ENCODE measurements at regions not wholly inside any gene's neighbourhood (a gene's known extent, or its start where the extent isn't known, plus 50 kb on each side); places are given as distances from the start of the nearest gene placed in this dataset.
"Not testable (repeated sequence)": the region's sequence is repeated elsewhere in the genome, so short reads cannot be mapped to it uniquely, and the experiment has no call there.

DNA sequence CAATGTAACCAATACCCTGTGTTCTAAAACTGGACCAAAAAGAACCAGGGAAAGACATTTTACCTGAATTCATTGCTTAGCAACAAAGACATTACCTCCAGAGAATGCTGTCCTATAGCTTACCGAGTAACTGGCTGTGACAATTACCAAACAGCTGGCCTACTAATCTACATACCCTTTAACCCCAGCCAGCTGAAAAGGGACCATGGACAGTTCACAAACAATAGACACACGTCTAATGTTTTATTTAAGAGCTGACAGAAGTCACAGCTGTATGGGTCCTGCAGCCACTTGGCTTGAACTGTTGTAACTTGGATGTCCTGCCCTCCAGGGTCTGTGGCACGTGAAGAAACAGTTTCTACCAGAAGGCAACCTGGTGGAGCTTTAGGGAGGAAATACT, 130.1 kb upstream of the EFEMP1 start:
- H3K27me3 ChIP-seq (replicated peaks; ENCODE audit: control insufficient read depth, insufficient read depth, low read length): no peaks in the 10 kb centered on the region
- DNase-seq (ENCODE audit: extremely low read depth, insufficient read length): no peak
- TF ChIP-seq, protein P1, sequence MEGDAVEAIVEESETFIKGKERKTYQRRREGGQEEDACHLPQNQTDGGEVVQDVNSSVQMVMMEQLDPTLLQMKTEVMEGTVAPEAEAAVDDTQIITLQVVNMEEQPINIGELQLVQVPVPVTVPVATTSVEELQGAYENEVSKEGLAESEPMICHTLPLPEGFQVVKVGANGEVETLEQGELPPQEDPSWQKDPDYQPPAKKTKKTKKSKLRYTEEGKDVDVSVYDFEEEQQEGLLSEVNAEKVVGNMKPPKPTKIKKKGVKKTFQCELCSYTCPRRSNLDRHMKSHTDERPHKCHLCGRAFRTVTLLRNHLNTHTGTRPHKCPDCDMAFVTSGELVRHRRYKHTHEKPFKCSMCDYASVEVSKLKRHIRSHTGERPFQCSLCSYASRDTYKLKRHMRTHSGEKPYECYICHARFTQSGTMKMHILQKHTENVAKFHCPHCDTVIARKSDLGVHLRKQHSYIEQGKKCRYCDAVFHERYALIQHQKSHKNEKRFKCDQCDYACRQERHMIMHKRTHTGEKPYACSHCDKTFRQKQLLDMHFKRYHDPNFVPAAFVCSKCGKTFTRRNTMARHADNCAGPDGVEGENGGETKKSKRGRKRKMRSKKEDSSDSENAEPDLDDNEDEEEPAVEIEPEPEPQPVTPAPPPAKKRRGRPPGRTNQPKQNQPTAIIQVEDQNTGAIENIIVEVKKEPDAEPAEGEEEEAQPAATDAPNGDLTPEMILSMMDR (IDR thresholded peaks at IDR 0.05; ENCODE audit: insufficient read depth, low read length, poor library complexity, severe bottlenecking): no peak
- no peak overlapping the region for H3K4me3 ChIP-seq (replicated peaks; ENCODE audit: low read depth, low read length)
- H3K36me3 ChIP-seq (ENCODE audit: control insufficient read depth, insufficient read depth, low read length): no peaks in the 10 kb centered on the region

DNA sequence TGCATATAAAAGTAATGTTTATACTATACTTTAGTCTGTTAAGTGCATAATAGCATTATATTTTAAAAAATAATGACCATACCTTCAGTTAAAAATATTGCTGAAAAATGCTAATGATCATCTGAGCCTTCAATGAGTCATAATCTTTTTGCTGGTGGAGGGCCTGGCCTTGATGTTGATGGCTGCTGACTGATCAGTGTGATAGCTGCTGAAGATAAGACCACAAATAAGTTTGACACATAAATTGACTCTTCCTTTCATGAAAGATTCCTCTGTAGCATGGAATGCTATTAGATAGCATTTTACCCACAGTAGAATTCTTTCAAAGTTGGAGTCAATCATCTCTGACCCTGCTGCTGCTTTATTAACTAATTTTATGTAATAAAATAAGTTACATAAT, 128.4 kb upstream of the CCDC85A start:
- DNase-seq (ENCODE audit: extremely low read depth, insufficient read length): no peak
- TF ChIP-seq, protein P1 (IDR thresholded peaks at IDR 0.05; ENCODE audit: insufficient read depth, low read length, poor library complexity, severe bottlenecking): no peak
- Histone ChIP-seq H3K4me3 (replicated peaks; ENCODE audit: low read depth, low read length) (no peak overlapping the region), H3K36me3 (ENCODE audit: control insufficient read depth, insufficient read depth, low read length) (no peaks in the 10 kb centered on the region), H3K27me3 (replicated peaks; ENCODE audit: control insufficient read depth, insufficient read depth, low read length) (no peaks in the 10 kb centered on the region)

DNA sequence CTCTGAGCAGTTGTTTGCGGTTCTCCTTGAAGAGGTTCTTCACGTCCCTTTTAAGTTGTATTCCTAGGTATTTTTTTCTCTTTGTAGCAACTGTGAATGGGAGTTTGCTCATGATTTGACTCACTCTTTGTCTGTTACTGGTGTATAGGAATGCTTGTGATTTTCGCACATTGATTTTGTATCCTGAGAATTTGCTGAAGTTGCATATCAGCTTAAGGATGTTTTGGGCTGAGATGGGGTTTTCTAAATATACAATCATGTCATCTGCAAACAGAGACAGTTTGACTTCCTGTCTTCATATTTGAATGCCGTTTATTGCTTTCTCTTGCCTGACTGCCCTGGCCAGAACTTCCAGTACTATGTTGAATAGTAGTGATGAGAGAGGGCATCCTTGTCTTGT, 122.5 kb upstream of the CCDC85A start:
- H3K36me3 ChIP-seq (ENCODE audit: control insufficient read depth, insufficient read depth, low read length); DNase-seq (ENCODE audit: extremely low read depth, insufficient read length); H3K4me3 ChIP-seq (replicated peaks; ENCODE audit: low read depth, low read length); H3K27me3 ChIP-seq (replicated peaks; ENCODE audit: control insufficient read depth, insufficient read depth, low read length): not testable (repeated sequence)

DNA sequence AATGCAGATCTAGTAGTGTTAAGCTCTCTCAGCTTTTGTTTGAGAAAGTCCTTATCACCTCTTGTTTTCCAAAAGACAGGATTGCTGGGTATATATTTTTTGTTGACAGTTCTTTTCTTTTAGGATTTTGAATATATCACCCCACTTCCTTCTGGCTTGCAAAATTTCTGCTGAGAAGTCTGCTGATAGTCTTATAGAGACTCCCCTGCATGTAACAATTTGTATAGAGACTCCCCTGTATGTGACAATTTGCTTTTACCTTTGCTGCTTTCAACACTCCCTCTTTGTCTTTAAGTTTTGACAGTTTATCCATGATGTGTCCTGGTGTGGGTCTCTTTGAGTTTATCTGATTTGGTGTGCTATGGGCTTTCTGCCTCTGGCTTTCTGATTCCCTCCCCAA, 115.0 kb upstream of the CCDC85A start:
- Histone ChIP-seq H3K27me3 (replicated peaks; ENCODE audit: control insufficient read depth, insufficient read depth, low read length) (no peaks in the 10 kb centered on the region; the same call in 1 of the 2 replicates), H3K4me3 (replicated peaks; ENCODE audit: low read depth, low read length) (no peak overlapping the region)
- TF ChIP-seq, protein P1 (IDR thresholded peaks at IDR 0.05; ENCODE audit: insufficient read depth, low read length, poor library complexity, severe bottlenecking): no peak

DNA sequence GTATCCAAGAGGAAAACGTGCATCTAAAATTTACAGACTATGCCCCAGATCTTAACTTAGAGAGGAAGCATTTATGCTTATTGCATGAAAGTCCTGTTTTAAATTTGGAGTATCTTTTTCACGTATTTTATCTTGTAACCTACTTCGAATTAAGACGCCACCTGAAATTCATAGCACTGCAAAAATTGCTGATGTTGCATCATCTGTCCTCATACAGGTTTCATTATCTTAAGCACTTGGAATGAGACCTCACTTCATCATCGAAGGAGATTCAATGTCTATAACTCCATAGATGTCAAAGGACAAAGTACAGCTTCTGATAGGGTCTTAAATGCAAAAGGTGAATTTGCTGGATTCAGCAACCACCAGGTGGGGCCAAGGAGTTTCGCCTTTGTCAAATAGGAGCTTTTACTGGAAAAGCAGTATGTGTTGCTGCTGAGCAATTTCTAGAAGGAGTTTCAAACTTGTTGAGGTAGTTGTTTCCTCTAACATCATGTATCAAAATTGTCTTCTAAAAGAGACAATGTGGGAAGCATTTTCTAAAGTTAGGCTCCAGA, 106.4 kb upstream of the CCDC85A start:
- TF ChIP-seq, protein P1 (IDR thresholded peaks at IDR 0.05; ENCODE audit: insufficient read depth, low read length, poor library complexity, severe bottlenecking): peak; percentile 50
- DNase-seq (ENCODE audit: extremely low read depth, insufficient read length): no peak
- Histone ChIP-seq H3K27me3 (replicated peaks; ENCODE audit: control insufficient read depth, insufficient read depth, low read length) (no peaks in the 10 kb centered on the region), H3K36me3 (ENCODE audit: control insufficient read depth, insufficient read depth, low read length) (no peaks in the 10 kb centered on the region), H3K4me3 (replicated peaks; ENCODE audit: low read depth, low read length) (no peak overlapping the region)

More for the DNA sequence above, 115.0 kb upstream of the CCDC85A start:
- no peaks in the 10 kb centered on the region for H3K36me3 ChIP-seq (ENCODE audit: control insufficient read depth, insufficient read depth, low read length)
- DNase-seq (ENCODE audit: extremely low read depth, insufficient read length): no peak

DNA sequence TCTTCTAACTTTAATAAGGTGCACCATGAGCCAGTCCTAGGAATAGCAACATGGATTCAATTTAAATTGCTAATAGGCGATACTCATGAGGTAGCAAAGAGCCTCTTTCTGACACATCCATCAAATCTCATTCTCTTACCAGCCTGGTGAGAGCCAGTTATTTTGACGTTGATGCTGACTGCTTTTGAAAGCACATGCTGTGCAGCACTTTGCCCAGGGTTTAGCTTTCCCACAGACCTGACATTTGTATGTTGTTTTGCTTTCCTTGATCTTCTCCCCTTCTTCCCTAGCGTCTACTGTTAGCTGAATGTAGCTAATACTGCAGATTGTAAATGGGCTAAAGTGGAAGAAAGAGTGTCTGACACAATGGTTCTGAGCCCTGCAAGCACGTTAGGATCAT, 101.1 kb upstream of the CCDC85A start:
- Histone ChIP-seq H3K4me3 (replicated peaks; ENCODE audit: low read depth, low read length) (no peak overlapping the region), H3K36me3 (ENCODE audit: control insufficient read depth, insufficient read depth, low read length) (no peaks in the 10 kb centered on the region), H3K27me3 (replicated peaks; ENCODE audit: control insufficient read depth, insufficient read depth, low read length) (no peaks in the 10 kb centered on the region)
- TF ChIP-seq, protein P1 (IDR thresholded peaks at IDR 0.05; ENCODE audit: insufficient read depth, low read length, poor library complexity, severe bottlenecking): no peak
- DNase-seq (ENCODE audit: extremely low read depth, insufficient read length): no peak
